Endothelial cell of umbilical vein (primary cell): ENCODE measurements at regions not wholly inside any gene's neighbourhood (a gene's known extent, or its start where the extent isn't known, plus 50 kb on each side); places are given as distances from the start of the nearest gene placed in this dataset.

Experiments used
- BruUV-seq: library from RNA; stranded (reverse); fragments of 400-500 nt; replicated peaks from 2 replicates; lab custom pipeline; 2021; lab: Mats Ljungman, UMichigan
- CTCF ChIA-PET: fragments of 300-600, 350-600 bp; sonication (Branson Sonifier 250); formaldehyde crosslinking; loops from one replicate; lab custom pipeline; 2021; ENCODE audit warnings: antibody characterized with exemption, inconsistent platforms; lab: Charles Lee
- POLR2A ChIA-PET: fragments of 300-600, 350-600 bp; sonication (Branson Sonifier 250); formaldehyde crosslinking; loops from one replicate; lab custom pipeline; 2021; ENCODE audit warnings: antibody characterized with exemption, inconsistent platforms; lab: Charles Lee
- DNase-seq: peaks from one replicate; pipeline ENCODE4 v3.0.0-alpha.2; 2011; ENCODE audit warnings: low read depth, low spot score
- FAIRE-seq: peaks from 2 replicates; lab custom pipeline; 2011; peaks lifted over from hg19 to GRCh38; lab: Jason Lieb, UNC
- H2AFZ ChIP-seq: 2 replicates; pipeline ENCODE4 v1.6.0; 2012; ENCODE audit warnings: low read depth, low read length, control low read depth, inconsistent platforms
- H3K27ac ChIP-seq: 2 replicates; pipeline ENCODE4 v1.5.1; 2011; ENCODE audit warnings: low read depth, mild to moderate bottlenecking, control low read depth, low read length, moderate library complexity; ENCODE audit not compliant: insufficient read depth
- H3K27me3 ChIP-seq, 2 experiments: 2 replicates each; pipeline versions ENCODE4 v1.6.0 to v1.6.1; 2011; ENCODE audit warnings: low read length in 2 of 2, mixed read lengths in 1 of 2; ENCODE audit not compliant: control insufficient read depth in 2 of 2, insufficient read depth in 2 of 2
- H3K36me3 ChIP-seq, 2 experiments: 2 replicates in 1 of 2; 3 replicates in 1 of 2; pipeline ENCODE4 v1.5.1; 2011; ENCODE audit warnings: low read length in 2 of 2, mild to moderate bottlenecking in 1 of 2, moderate library complexity in 1 of 2; ENCODE audit not compliant: control insufficient read depth in 2 of 2, insufficient read depth in 2 of 2; ENCODE audit errors: extremely low read depth in 1 of 2
- H3K4me1 ChIP-seq: 3 replicates; pipeline ENCODE4 v1.5.1; 2011; ENCODE audit warnings: mild to moderate bottlenecking, low read length; ENCODE audit not compliant: control insufficient read depth, insufficient read depth; ENCODE audit errors: extremely low read depth
- H3K4me2 ChIP-seq: 2 replicates; pipeline ENCODE4 v1.6.1; 2011; ENCODE audit warnings: low read length, control low read depth, mixed read lengths; ENCODE audit not compliant: insufficient read depth
- H3K4me3 ChIP-seq, 3 experiments: fragments of 200-600 bp in 1 of 3; sonication (generic), shearing (Covaris generic) in 1 of 3; replicated peaks in 1 of 3; 2 replicates each; pipeline ENCODE4 v1.5.1; 2011 to 2016; ENCODE audit warnings: control low read depth in 3 of 3, low read length in 3 of 3, mild to moderate bottlenecking in 2 of 3, inconsistent platforms in 1 of 3, low read depth in 1 of 3, moderate library complexity in 1 of 3; ENCODE audit not compliant: insufficient read depth in 1 of 3
- H3K79me2 ChIP-seq: 2 replicates; pipeline ENCODE4 v1.6.0; 2012; ENCODE audit warnings: low read length, inconsistent platforms; ENCODE audit not compliant: control insufficient read depth, insufficient read depth
- H3K9ac ChIP-seq: replicated peaks from 2 replicates; pipeline ENCODE3; 2011; ENCODE audit warnings: low read length, control low read depth; ENCODE audit not compliant: insufficient read depth; ENCODE audit errors: extremely low read depth
- H3K9me1 ChIP-seq: replicated peaks from 3 replicates; pipeline ENCODE4 v1.6.0; 2011; ENCODE audit warnings: mild to moderate bottlenecking, low read length; ENCODE audit not compliant: control insufficient read depth, insufficient read depth; ENCODE audit errors: extremely low read depth
- H3K9me3 ChIP-seq: replicated peaks from 2 replicates; pipeline ENCODE4 v1.5.1; 2012; ENCODE audit warnings: low read length, inconsistent platforms; ENCODE audit not compliant: control insufficient read depth, insufficient read depth
- H4K20me1 ChIP-seq: replicated peaks from 2 replicates; pipeline ENCODE3; 2011; ENCODE audit warnings: mild to moderate bottlenecking, low read length; ENCODE audit not compliant: control insufficient read depth, insufficient read depth; ENCODE audit errors: extremely low read depth
- EZH2 ChIP-seq: IDR thresholded peaks from 2 replicates; pipeline ENCODE4 v1.6.1; 2012; ENCODE audit warnings: borderline replicate concordance, low read depth, mild to moderate bottlenecking, moderate library complexity, low read length, inconsistent platforms; ENCODE audit not compliant: severe bottlenecking
- FOS ChIP-seq: IDR thresholded peaks from 2 replicates; pipeline ENCODE4 v1.6.1; 2011; ENCODE audit warnings: mild to moderate bottlenecking, low read length, moderate library complexity, borderline replicate concordance; ENCODE audit not compliant: insufficient read depth
- GATA2 ChIP-seq: IDR thresholded peaks from 2 replicates; pipeline ENCODE4 v1.7.0; 2011; ENCODE audit warnings: low read depth, mild to moderate bottlenecking, moderate library complexity, mixed read lengths, low read length; ENCODE audit not compliant: insufficient read length, insufficient read depth
- JUN ChIP-seq: IDR thresholded peaks from 2 replicates; pipeline ENCODE4 v1.6.1; 2011; ENCODE audit warnings: borderline replicate concordance, low read depth; ENCODE audit not compliant: insufficient read length, insufficient read depth
- MYC ChIP-seq: IDR thresholded peaks from one replicate; pipeline ENCODE4 v1.6.1; 2011; ENCODE audit warnings: mild to moderate bottlenecking, low read depth, low read length
- POLR2A ChIP-seq: IDR thresholded peaks from 2 replicates; pipeline ENCODE4 v1.6.1; 2012; ENCODE audit warnings: low read depth, mild to moderate bottlenecking, control low read depth, low read length
- POLR2AphosphoS5 ChIP-seq: IDR thresholded peaks from 2 replicates; pipeline ENCODE4 v1.6.1; 2012; ENCODE audit warnings: low read depth, mild to moderate bottlenecking, control low read depth, low read length, moderate library complexity; ENCODE audit not compliant: insufficient read depth
- dilution Hi-C: fragments of 300-500 bp; cut with MboI; formaldehyde crosslinking; loops from one replicate; pipeline ENCODE4 v1.15.0; 2019; ENCODE audit warnings: low sequenced_read_pairs; ENCODE audit not compliant: extremely low pct_ligation_motif_present
- intact Hi-C: fragments of 100-400 bp; cut with micrococcal nuclease; formaldehyde crosslinking; loops from one replicate; pipeline ENCODE4 v1.10.0; 2022
- TF ChIP-seq, protein P1 (sequence below), 2 donors: IDR thresholded peaks; 1 replicate in 1 of 2; 2 replicates in 1 of 2; pipeline ENCODE4 v1.5.1; 2011; ENCODE audit warnings: low read length in 2 of 2, mild to moderate bottlenecking in 2 of 2, moderate library complexity in 2 of 2, control low read depth in 1 of 2, inconsistent platforms in 1 of 2, low read depth in 1 of 2; ENCODE audit not compliant: insufficient read depth in 1 of 2; ENCODE audit errors: extremely low read depth in 1 of 2
- TF ChIP-seq, protein P2 (sequence below): IDR thresholded peaks from 2 replicates; pipeline ENCODE4 v1.6.1; 2011; ENCODE audit not compliant: insufficient read depth, insufficient read length

DNA sequence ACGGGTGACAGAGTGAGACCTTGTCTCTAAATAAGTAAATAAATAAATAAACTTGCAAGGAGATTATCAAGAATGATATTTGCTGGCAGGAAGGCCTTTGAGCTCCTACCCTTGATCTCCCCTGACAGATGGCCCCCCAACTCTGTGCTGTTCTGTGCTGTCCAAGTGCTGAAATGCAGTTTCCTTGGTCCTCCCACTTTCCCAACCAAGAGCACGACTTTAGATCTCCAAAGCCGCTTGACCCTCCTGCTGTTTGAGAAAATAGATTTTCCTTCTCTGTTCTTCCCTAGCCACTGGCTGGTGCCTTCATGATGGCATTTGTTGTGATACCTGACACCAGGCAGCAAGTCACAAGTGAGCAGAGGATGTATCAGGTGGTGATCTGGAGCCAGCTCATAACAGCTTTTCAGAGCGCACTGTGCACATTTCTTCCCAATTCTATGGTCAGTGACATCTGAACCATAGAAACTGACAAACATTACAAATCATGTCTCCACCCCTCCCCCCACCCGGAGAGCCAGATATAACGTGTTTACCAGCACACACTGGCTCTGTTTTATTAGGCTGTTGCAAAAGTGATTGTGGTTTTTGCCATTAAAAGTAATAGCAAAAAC, 80.0 kb upstream of the PUM3 start:
- TF ChIP-seq EZH2, result no peak
- no peak for TF ChIP-seq JUN
- TF ChIP-seq, protein P1, sequence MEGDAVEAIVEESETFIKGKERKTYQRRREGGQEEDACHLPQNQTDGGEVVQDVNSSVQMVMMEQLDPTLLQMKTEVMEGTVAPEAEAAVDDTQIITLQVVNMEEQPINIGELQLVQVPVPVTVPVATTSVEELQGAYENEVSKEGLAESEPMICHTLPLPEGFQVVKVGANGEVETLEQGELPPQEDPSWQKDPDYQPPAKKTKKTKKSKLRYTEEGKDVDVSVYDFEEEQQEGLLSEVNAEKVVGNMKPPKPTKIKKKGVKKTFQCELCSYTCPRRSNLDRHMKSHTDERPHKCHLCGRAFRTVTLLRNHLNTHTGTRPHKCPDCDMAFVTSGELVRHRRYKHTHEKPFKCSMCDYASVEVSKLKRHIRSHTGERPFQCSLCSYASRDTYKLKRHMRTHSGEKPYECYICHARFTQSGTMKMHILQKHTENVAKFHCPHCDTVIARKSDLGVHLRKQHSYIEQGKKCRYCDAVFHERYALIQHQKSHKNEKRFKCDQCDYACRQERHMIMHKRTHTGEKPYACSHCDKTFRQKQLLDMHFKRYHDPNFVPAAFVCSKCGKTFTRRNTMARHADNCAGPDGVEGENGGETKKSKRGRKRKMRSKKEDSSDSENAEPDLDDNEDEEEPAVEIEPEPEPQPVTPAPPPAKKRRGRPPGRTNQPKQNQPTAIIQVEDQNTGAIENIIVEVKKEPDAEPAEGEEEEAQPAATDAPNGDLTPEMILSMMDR (IDR thresholded peaks at IDR 0.05; ENCODE audit: extremely low read depth in 1 of 2, insufficient read depth in 1 of 2, low read depth in 1 of 2, low read length in 2 of 2), result no peak
- TF ChIP-seq, protein P2, sequence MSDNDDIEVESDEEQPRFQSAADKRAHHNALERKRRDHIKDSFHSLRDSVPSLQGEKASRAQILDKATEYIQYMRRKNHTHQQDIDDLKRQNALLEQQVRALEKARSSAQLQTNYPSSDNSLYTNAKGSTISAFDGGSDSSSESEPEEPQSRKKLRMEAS, result no peak
- TF ChIP-seq POLR2AphosphoS5, result no peak
- no peak for TF ChIP-seq FOS
- no peak for TF ChIP-seq GATA2
- no peak for TF ChIP-seq POLR2A
- no peak for TF ChIP-seq MYC
- DNase-seq (no peak), FAIRE-seq (no peak)
- Histone ChIP-seq H2AFZ (no peak overlapping the region), H3K27ac (no peak overlapping the region), H3K79me2 (no peaks in the 10 kb centered on the region), H3K9me1 (no peaks in the 10 kb centered on the region), H3K36me3 (no peaks in the 10 kb centered on the region), H3K4me1 (no peaks in the 10 kb centered on the region), H4K20me1 (no peaks in the 10 kb centered on the region), H3K27me3 (no peaks in the 10 kb centered on the region), H3K4me3 (no peak overlapping the region), H3K9me3 (no peaks in the 10 kb centered on the region), H3K4me2 (no peak overlapping the region), H3K9ac (no peak overlapping the region)
- ChIA-PET POLR2A (no interaction called here), CTCF (no interaction called here)
- dilution Hi-C loops (no loop called here), intact Hi-C loops (no loop called here)
- no TSS peak for BruUV-seq
